HFFc6 (cell line): ENCODE measurements at regions not wholly inside any gene's neighbourhood (a gene's known extent, or its start where the extent isn't known, plus 50 kb on each side); places are given as distances from the start of the nearest gene placed in this dataset.

ENCODE experiments used
- DNase-seq: peaks from one replicate; pipeline ENCODE4 v3.0.0-alpha.2; 2018
- H3K27ac Mint-ChIP-seq: 2 replicates; pipeline ENCODE4 v1.8.0; 2020; ENCODE audit warnings: mild to moderate bottlenecking, mixed read lengths
- H3K27me3 Mint-ChIP-seq: 2 replicates; pipeline ENCODE4 v1.8.0; 2021; ENCODE audit warnings: mild to moderate bottlenecking, moderate library complexity, mixed read lengths; ENCODE audit not compliant: insufficient read depth
- H3K36me3 Mint-ChIP-seq: 2 replicates; pipeline ENCODE4 v1.8.0; 2021; ENCODE audit warnings: low read depth, mixed read lengths
- H3K4me1 Mint-ChIP-seq: 2 replicates; pipeline ENCODE4 v1.8.0; 2020; ENCODE audit warnings: low read depth, mixed read lengths
- H3K4me3 Mint-ChIP-seq: 2 replicates; pipeline ENCODE4 v1.8.0; 2020; ENCODE audit warnings: mild to moderate bottlenecking, moderate library complexity, mixed read lengths
- H3K9me3 Mint-ChIP-seq: 2 replicates; pipeline ENCODE4 v1.8.0; 2020; ENCODE audit warnings: mild to moderate bottlenecking, mixed read lengths
- TF ChIP-seq, protein P1 (sequence below): fragments of 200-600 bp; sonication (generic); IDR thresholded peaks from 2 replicates; pipeline ENCODE4 v1.5.0; 2021; ENCODE audit warnings: antibody characterized with exemption, mild to moderate bottlenecking

DNA sequence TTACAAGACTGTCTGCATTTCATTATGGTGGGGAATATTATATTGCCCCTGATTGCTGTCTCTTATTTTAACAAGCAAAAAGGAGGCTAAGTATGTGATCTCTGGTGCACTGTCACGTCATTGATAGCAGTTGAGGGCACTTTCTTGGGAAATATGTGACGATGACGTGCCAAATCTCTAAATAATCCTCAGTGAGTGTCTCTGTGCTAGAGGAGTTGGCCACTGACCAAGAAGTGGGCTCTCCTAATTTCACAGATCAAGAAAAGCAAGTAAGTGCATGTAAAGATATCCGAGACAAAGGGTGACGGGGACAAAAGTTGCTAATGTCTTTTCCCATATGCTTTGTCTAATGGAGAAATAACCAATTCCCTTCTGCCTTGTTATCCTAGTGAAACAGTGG is 487.4 kb upstream of the TENM3 start:
- no peaks in the 10 kb centered on the region for H3K36me3 Mint-ChIP-seq
- DNase-seq = no peak
- H3K27me3 Mint-ChIP-seq = peaks cover 7% of the 10 kb centered on the region
- H3K4me3 Mint-ChIP-seq = no peak overlapping the region
- H3K27ac Mint-ChIP-seq = no peak overlapping the region
- TF ChIP-seq, protein P1, sequence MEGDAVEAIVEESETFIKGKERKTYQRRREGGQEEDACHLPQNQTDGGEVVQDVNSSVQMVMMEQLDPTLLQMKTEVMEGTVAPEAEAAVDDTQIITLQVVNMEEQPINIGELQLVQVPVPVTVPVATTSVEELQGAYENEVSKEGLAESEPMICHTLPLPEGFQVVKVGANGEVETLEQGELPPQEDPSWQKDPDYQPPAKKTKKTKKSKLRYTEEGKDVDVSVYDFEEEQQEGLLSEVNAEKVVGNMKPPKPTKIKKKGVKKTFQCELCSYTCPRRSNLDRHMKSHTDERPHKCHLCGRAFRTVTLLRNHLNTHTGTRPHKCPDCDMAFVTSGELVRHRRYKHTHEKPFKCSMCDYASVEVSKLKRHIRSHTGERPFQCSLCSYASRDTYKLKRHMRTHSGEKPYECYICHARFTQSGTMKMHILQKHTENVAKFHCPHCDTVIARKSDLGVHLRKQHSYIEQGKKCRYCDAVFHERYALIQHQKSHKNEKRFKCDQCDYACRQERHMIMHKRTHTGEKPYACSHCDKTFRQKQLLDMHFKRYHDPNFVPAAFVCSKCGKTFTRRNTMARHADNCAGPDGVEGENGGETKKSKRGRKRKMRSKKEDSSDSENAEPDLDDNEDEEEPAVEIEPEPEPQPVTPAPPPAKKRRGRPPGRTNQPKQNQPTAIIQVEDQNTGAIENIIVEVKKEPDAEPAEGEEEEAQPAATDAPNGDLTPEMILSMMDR = no peak
- peaks cover 6% of the 10 kb centered on the region for H3K4me1 Mint-ChIP-seq
- H3K9me3 Mint-ChIP-seq = no peaks in the 10 kb centered on the region

DNA sequence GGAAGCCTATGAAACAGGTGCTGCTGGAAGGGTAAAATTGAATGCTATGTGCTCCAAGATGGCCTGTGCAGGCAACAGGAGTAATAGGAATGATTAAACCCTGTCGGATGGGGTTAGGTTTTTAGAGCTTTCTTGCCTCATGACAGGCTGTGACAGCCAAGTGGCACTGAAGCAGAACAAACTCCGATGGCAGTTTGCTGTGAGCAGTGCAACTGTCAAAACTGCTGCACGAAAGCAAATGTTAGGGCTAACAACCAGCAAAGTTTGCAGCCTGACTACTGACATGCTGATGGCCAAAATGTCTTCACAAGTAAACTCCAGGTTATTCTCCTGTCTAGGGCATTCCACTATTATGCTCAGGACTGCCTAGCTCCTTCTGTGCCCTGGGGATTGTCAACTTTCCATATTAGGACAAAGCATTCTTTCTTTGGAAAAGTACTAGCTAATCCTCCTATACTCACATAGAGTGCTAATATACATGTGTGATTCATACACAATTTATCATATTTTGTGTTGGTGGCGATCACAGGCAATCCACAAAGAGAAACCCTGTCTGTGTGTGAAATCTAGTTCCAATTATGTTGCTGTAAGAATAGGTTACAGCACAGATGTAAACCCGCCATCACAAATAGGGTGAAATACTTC is 486.6 kb upstream of the TENM3 start:
- peaks cover 7% of the 10 kb centered on the region for H3K27me3 Mint-ChIP-seq
- TF ChIP-seq, protein P1 = no peak
- H3K4me3 Mint-ChIP-seq = no peak overlapping the region
- no peak for DNase-seq
- H3K4me1 Mint-ChIP-seq = peaks cover 8% of the 10 kb centered on the region
- no peaks in the 10 kb centered on the region for H3K9me3 Mint-ChIP-seq
- H3K36me3 Mint-ChIP-seq = no peaks in the 10 kb centered on the region
- H3K27ac Mint-ChIP-seq = no peak overlapping the region

DNA sequence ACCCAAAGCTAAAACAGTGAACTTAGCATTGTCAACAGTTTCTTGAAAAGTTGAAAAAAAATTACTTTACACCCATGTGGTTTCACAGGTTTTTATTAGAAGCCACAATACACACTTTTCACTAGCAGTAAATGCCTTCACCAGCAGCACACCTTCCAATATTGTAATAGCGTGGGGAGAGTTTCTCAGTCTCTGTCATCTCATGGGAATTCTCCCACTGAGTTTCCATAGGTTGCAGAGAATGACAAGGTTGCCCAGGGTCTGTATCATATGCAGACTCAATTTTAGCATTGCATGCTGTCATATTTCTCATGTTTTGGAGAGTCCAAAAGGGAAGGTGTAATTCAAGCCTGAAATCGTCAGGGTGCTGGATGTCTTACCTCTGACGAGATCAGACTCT is 486.1 kb upstream of the TENM3 start:
- H3K9me3 Mint-ChIP-seq = no peaks in the 10 kb centered on the region
- H3K36me3 Mint-ChIP-seq = no peaks in the 10 kb centered on the region
- H3K27ac Mint-ChIP-seq = no peak overlapping the region
- DNase-seq = no peak
- peaks cover 14% of the 10 kb centered on the region for H3K4me1 Mint-ChIP-seq
- peaks cover 8% of the 10 kb centered on the region for H3K27me3 Mint-ChIP-seq
- H3K4me3 Mint-ChIP-seq = no peak overlapping the region
- TF ChIP-seq, protein P1 = no peak

DNA sequence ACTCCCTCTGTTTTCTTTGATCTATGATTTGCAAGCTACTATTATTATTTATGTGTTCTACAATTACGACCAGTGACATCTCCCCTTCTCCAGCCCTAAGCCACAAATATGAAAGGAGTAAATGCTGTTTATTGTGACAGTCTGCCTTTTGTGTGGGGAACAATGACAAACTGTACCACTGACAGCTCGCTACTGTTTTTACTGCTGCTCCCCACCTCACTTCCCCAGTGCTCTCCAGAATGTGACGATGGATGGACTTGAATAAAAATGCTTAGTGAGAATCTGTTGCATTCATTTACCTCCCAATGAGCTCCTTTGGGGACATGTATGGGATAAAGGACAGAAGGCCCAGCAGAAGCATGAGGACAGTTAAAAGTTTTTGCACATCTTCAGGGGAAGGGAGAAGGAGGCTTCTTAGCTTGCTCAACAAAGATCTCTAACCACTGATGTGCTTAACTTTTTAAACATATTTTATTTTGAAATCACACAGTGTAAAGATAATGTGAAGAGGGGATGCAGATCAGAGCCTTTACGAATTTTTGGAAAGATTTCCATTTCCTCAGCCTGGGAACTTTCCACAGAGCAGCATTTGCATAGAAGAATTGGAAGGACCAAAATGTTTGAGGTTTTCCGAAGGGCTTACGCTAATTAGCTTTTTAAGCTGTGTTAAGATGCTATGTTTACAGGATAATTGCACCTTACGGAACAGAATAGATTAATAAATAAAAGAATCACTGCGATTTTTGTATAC is 485.1 kb upstream of the TENM3 start:
- H3K27me3 Mint-ChIP-seq = peaks cover 9% of the 10 kb centered on the region
- DNase-seq = no peak
- peaks cover 10% of the 10 kb centered on the region; the same call in 1 of the 2 replicates for H3K4me1 Mint-ChIP-seq
- no peaks in the 10 kb centered on the region for H3K36me3 Mint-ChIP-seq
- TF ChIP-seq, protein P1 = no peak
- no peaks in the 10 kb centered on the region for H3K9me3 Mint-ChIP-seq
- no peak overlapping the region for H3K4me3 Mint-ChIP-seq
- no peak overlapping the region for H3K27ac Mint-ChIP-seq

DNA sequence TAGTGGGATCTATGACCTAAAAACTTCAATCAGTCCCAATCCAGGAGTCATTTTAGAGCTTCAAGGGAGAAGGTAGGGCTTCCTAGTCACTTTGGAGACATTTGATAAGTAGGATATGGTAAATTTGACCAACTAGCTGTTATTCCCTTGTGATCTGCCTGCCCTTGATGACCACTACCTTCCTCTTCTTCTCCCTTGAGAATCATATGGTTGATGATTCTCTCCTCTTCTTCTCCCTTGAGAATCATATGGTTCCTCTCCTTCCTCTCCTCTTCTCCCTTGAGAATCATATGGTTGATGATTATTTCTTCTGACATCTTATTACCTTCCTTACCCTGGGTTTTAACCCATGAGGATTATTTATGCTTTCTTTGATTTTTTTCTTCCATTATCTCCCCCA is 482.6 kb upstream of the TENM3 start:
- Mint-ChIP-seq H3K36me3 (no peaks in the 10 kb centered on the region), H3K9me3 (no peaks in the 10 kb centered on the region), H3K27me3 (peaks cover 9% of the 10 kb centered on the region), H3K27ac (no peak overlapping the region), H3K4me1 (peaks cover 15% of the 10 kb centered on the region; the same call in 1 of the 2 replicates), H3K4me3 (no peak overlapping the region)
- DNase-seq = no peak
- TF ChIP-seq, protein P1 = no peak
